Mesodermal cell (in vitro differentiated cells): ENCODE measurements at regions not wholly inside any gene's neighbourhood (a gene's known extent, or its start where the extent isn't known, plus 50 kb on each side); places are given as distances from the start of the nearest gene placed in this dataset.
"Not testable (repeated sequence)": the region's sequence is repeated elsewhere in the genome, so short reads cannot be mapped to it uniquely, and the experiment has no call there.

Experiments
- H3K27ac ChIP-seq: 2 replicates; pipeline ENCODE4 v1.7.0; 2013; ENCODE audit warnings: mild to moderate bottlenecking, low read depth, low read length, moderate library complexity; ENCODE audit not compliant: severe bottlenecking
- H3K36me3 ChIP-seq: 2 replicates; pipeline ENCODE4 v1.7.1; 2013; ENCODE audit warnings: mild to moderate bottlenecking, low read length, moderate library complexity; ENCODE audit not compliant: control insufficient read depth, insufficient read depth
- H3K4me1 ChIP-seq: one replicate; pipeline ENCODE4 v1.7.1; 2013; ENCODE audit warnings: mild to moderate bottlenecking, low read length; ENCODE audit not compliant: insufficient read depth, control insufficient read depth, poor library complexity, severe bottlenecking
- H3K4me3 ChIP-seq: 2 replicates; pipeline ENCODE4 v1.7.0; 2013; ENCODE audit warnings: low read length, control low read depth, mild to moderate bottlenecking; ENCODE audit not compliant: insufficient read depth, poor library complexity, severe bottlenecking; ENCODE audit errors: extremely low read depth
- H3K9me3 ChIP-seq: 2 replicates; pipeline ENCODE4 v1.7.1; 2013; ENCODE audit warnings: mild to moderate bottlenecking, low read length, moderate library complexity; ENCODE audit not compliant: control insufficient read depth
- WGBS, 2 experiments: methylation state at CpG; one replicate each; pipeline ENCODE4 v1.1.5; 2013; ENCODE audit warnings: missing lambda C conversion rate in 2 of 2; ENCODE audit not compliant: insufficient coverage in 2 of 2; 5-methylcytosine and 5-hydroxymethylcytosine counted together

DNA sequence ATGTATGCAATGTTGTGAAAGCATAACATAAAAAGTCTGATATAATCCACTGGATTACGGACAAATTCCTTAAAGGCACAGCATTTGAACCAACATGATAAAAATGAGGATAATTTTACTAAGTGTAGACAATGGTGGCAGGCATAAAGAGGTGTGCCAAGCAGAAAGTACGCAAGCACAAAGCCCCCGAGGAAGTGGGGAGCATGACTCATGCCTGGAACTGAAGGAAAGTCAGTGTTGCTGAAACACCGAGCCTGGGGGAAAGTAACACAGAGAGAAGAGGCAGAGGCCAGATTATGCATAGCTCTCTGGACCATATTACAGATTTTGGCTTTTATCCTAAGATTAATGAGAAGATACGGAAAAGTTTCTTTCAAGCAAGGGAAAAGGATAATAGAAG is 490.0 kb upstream of the PHF14 start:
- no peaks in the 10 kb centered on the region for H3K4me1 ChIP-seq
- no peaks in the 10 kb centered on the region for H3K9me3 ChIP-seq
- H3K36me3 ChIP-seq: no peaks in the 10 kb centered on the region
- no peak overlapping the region for H3K4me3 ChIP-seq
- H3K27ac ChIP-seq: no peak overlapping the region
- WGBS, 2 experiments: 75 to 84% methylated on average over 3 to 4 of the region's 5 CpGs

DNA sequence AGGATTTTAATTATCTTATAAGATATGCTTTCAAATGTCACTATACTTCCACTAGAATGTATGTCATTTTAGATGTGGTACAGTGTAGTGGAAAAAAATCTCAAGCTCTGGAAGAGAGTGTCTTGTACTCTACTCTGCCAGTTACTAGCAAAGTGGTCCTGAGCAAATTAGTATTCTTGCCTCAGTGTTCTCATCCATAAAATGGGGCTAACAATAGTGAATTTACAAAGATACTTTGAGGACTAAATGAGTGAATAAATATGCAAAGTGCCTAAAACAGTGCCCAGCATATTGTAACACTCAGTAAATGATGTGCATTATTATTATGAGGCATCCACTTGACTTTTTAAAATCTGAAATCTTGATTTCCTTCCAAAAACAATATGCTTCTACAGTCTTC is 488.9 kb upstream of the PHF14 start:
- no peak overlapping the region for H3K4me3 ChIP-seq
- no peaks in the 10 kb centered on the region for H3K36me3 ChIP-seq
- no peaks in the 10 kb centered on the region for H3K9me3 ChIP-seq
- H3K27ac ChIP-seq: no peak overlapping the region
- no peaks in the 10 kb centered on the region for H3K4me1 ChIP-seq

DNA sequence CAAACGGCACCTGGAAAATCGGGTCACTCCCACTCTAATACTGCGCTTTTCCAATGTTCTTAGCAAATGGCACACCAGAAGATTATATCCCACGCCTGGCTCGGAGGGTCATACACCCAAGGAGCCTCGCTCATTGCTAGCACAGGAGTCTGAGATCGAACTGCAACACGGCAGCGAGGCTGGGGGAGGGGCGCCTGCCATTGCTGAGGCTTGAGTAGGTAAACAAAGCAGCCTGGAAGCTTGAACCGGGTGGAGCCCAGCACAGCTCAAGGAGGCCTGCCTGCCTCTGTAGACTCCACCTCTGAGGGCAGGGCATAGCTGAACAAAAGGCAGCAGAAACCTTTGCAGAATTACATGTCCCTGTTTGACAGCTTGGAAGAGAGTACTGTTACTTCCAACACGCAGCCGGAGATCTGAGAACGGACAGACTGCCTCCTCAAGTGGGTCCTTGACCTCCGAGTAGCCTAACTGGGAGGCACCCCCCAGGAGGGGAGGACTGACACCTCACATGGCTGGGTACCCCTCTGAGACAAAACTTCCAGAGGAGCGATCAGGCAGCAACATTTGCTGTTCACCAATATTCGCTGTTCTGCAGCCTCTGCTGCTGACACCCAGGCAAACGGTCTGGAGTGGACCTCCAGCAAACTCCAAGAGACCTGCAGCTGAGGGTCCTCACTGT is 472.3 kb upstream of the PHF14 start:
- H3K36me3 ChIP-seq, H3K27ac ChIP-seq, H3K4me1 ChIP-seq, H3K4me3 ChIP-seq, H3K9me3 ChIP-seq: not testable (repeated sequence)
- 83% methylated on average over 11 to 16 of the region's 18 CpGs for WGBS, 2 experiments

DNA sequence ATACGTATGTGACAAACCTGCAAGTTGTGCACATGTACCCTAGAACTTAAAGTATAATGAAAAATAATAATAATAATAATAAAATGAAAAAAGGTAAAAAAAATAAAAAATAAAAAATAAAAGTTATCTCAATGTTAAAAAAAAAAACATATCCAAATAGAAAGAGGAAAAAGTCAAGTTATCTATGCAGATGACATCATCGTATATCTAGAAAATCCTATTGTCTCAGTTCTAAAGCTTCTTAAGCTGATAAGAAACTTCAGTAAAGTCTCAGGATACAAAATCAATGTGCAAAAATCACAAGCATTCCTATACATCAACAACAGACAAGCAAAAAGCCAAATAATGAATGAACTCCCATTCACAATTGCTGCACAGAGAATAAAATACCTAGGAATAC is 466.6 kb upstream of the PHF14 start:
- no peaks in the 10 kb centered on the region for H3K9me3 ChIP-seq
- no peaks in the 10 kb centered on the region for H3K36me3 ChIP-seq
- no peak overlapping the region for H3K27ac ChIP-seq
- WGBS, 2 experiments: no CpG with 5 or more reads among the region's 2 CpGs
- H3K4me1 ChIP-seq: no peaks in the 10 kb centered on the region
- H3K4me3 ChIP-seq: no peak overlapping the region

DNA sequence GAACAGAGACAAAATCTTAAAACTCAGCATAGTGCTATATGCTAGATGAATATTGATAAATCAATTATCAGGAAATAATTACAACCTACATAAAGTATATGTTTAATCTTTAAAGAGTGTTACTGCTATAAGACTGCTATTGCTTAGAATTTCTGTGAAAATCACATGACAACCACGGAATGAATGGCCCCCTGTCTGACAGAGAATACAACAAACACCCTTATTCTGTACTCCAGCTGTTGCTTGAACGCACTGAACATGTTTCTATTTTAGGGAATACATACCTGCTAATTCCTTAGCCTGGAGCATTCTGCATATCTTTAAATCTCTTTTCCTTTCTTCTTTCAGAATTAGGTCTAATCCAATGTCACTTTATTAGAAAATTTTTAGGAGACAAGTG is 452.4 kb upstream of the PHF14 start:
- H3K27ac ChIP-seq: no peak overlapping the region
- no peaks in the 10 kb centered on the region for H3K36me3 ChIP-seq
- no peaks in the 10 kb centered on the region for H3K9me3 ChIP-seq
- 50 to 81% methylated on average over 1 to 2 of the region's 2 CpGs for WGBS, 2 experiments
- no peaks in the 10 kb centered on the region for H3K4me1 ChIP-seq
- H3K4me3 ChIP-seq: no peak overlapping the region

DNA sequence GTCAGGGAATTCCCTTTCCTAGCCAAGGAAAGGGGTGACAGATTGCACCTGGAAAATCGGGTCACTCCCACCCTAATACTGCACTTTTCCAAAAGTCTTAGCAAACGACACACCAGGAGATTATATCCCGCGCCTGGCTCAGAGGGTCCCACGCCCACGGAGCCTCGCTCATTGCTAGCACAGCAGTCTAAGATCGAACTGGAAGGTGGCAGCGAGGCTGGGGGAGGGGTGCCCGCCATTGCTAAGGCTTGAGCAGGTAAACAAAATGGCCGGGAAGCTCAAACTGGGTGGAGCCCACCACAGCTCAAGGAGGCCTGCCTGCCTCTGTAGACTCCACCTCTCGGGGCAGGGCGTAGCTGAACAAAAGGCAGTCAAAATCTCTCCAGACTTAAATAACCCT is 440.2 kb upstream of the PHF14 start:
- H3K4me3 ChIP-seq, H3K4me1 ChIP-seq, H3K9me3 ChIP-seq, H3K27ac ChIP-seq, H3K36me3 ChIP-seq: not testable (repeated sequence)
- WGBS, 2 experiments: 81 to 82% methylated on average over 5 to 8 of the region's 13 CpGs

DNA sequence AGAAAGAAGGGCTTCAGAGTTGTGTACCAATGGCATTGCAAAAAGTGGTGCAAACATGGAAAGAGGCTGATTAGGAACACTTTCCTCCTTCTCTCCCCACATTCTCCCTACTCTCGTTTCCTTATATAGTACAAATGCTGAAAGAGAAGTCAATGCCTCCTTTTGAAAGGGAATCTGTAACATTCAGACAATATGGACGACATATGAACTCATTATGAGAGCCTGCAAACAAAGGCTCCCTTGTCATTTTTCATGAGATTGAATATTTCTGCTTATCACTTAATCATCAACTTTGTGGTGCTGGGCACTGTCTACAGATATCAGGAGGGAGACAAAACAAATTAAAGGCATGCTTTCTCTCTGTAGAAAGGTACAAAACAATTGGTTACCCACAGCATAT is 437.1 kb upstream of the PHF14 start:
- Histone ChIP-seq H3K4me1 (no peaks in the 10 kb centered on the region), H3K9me3 (no peaks in the 10 kb centered on the region), H3K36me3 (no peaks in the 10 kb centered on the region), H3K4me3 (no peak overlapping the region), H3K27ac (no peak overlapping the region)
- no CpG with 5 or more reads among the region's 2 CpGs for WGBS, 2 experiments

DNA sequence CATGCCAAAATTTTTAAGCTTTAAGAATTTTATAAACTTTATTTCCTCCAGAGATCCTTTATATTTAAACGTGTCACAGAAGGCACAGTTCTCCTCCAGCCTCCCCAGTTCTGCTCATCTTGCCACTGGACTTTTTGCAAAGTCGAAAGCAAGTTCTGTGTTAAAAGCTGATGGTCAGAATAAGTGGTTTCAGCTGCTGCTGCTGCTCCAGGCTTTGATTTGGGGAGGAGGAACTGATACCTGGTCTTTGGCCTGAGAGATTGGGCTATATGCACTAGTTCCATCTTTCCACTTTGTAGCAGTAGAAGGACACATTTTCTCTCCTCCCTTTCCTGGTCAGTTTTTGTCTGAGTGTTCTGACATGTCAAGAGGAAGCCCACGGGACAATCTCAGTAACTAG is 435.9 kb upstream of the PHF14 start:
- Histone ChIP-seq H3K4me1 (no peaks in the 10 kb centered on the region), H3K36me3 (no peaks in the 10 kb centered on the region), H3K9me3 (no peaks in the 10 kb centered on the region), H3K27ac (no peak overlapping the region), H3K4me3 (no peak overlapping the region)
- WGBS, 2 experiments: 50% methylated on average over 2 of the region's 3 CpGs; no CpG with 5 or more reads in 1 of the 2 experiments

DNA sequence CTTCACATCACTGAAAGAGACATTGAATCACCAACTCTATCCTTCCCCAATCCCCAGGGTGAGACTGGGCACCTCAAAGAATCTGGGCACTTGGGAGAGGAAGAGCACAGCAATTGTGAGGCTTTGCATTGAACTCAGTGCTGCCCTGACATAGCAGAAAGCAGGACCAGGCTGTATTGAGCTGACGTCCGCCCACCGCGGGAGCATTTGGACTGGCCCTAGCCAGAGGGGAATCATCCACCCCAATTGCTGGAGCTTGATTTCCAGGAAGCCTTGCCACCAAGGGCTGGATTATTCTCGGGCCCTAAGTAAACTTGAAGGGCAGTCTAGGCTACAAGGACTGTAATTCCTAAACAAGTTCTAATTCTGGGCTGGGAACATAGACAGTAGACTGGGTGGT is 416.3 kb upstream of the PHF14 start:
- Histone ChIP-seq H3K4me3 (no peak overlapping the region), H3K4me1 (no peaks in the 10 kb centered on the region), H3K27ac (no peak overlapping the region), H3K36me3 (no peaks in the 10 kb centered on the region), H3K9me3 (no peaks in the 10 kb centered on the region)
- WGBS, 2 experiments: 90 to 96% methylated on average over 5 of the region's 5 CpGs

DNA sequence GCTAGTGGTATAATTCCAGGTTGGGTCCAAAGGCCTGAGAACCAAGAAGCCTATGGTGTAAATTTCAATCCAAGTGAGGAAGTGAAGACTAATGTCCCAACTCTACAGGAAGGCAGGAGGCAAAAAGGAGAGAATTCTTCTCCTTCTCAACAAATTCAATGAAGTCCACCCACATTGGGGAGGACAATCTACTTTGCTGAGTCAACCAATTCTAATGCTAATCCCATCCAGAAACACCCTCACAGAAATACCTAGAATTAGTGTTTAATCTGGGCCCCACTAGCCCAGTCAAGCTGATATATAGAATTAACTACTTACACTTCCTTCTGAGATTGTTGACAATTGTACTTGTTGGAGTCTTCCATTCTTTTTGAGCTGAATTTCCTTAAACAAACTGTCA is 413.2 kb upstream of the PHF14 start:
- H3K27ac ChIP-seq: no peak overlapping the region
- H3K9me3 ChIP-seq: no peaks in the 10 kb centered on the region
- no peaks in the 10 kb centered on the region for H3K36me3 ChIP-seq
- no peak overlapping the region for H3K4me3 ChIP-seq
- no peaks in the 10 kb centered on the region for H3K4me1 ChIP-seq

DNA sequence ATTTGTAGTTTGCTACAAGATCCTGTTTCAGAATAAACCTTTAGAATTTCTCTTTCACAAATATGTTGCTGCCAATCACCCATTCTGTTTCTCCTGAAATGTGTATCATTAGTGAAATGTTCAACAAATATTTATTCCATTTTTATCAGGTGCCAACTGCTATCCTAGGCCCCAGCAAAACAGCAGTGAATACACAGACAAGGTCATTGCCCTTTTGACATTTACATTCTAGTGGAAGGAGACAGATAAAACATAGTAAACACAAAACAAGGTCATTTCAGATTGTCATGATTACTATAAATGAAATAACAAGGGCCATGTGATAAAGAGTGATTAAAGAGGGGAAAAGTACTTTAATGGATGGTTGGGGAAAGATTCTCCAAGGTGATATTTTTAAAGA is 404.8 kb upstream of the PHF14 start:
- Histone ChIP-seq H3K9me3 (no peaks in the 10 kb centered on the region), H3K36me3 (no peaks in the 10 kb centered on the region), H3K27ac (no peak overlapping the region), H3K4me3 (no peak overlapping the region), H3K4me1 (no peaks in the 10 kb centered on the region)

DNA sequence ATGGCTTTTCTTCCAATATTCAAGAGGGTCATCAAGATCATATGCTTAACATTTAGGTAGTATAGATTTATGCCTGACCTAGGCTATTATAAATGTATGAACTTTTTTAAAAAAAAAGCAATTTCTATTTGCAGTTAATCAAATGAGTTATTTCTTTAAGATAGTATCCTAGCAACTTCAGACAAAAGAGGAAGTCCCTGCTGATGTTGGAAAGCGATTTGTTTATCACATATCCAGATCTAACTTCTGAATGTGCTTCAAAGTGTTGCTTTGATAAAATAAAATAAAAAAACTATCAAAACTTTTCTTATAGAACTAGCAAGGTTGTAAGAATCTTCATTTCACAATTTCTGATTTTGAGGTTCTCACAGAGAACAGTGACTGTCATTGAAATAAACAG is 401.9 kb upstream of the PHF14 start:
- WGBS, 2 experiments: no CpG with 5 or more reads among the region's 1 CpG
- H3K4me1 ChIP-seq: no peaks in the 10 kb centered on the region
- H3K27ac ChIP-seq: no peak overlapping the region
- no peaks in the 10 kb centered on the region for H3K9me3 ChIP-seq
- H3K4me3 ChIP-seq: no peak overlapping the region
- H3K36me3 ChIP-seq: no peaks in the 10 kb centered on the region
